PC-9 (cell line): ENCODE measurements at regions not wholly inside any gene's neighbourhood (a gene's known extent, or its start where the extent isn't known, plus 50 kb on each side); places are given as distances from the start of the nearest gene placed in this dataset.

Experiments
- BruUV-seq: library from RNA; stranded (reverse); fragments of 400-500 nt; replicated peaks from 2 replicates; lab custom pipeline; 2021; lab: Mats Ljungman, UMichigan
- CTCF ChIA-PET: fragments of 300-600 bp; sonication (Branson Sonifier 250); formaldehyde crosslinking; loops from one replicate; lab custom pipeline; 2022; ENCODE audit warnings: antibody characterized with exemption; lab: Charles Lee
- POLR2A ChIA-PET: fragments of 300-600 bp; sonication (Branson Sonifier 250); formaldehyde crosslinking; loops from one replicate; lab custom pipeline; 2022; ENCODE audit warnings: antibody characterized with exemption; ENCODE audit not compliant: unreplicated experiment; lab: Charles Lee
- DNase-seq, 2 experiments: peaks; one replicate each; pipeline versions ENCODE4 v3.0.0 to v3.0.0-alpha.2; 2015 to 2022; ENCODE audit warnings: mixed read lengths in 1 of 2
- H2AFZ ChIP-seq: fragments of 200-600 bp; sonication (generic); 2 replicates; pipeline ENCODE4 v1.8.1; 2017; ENCODE audit warnings: antibody characterized with exemption
- H3F3A ChIP-seq: fragments of 200-600 bp; sonication (generic); 2 replicates; pipeline ENCODE4 v1.8.1; 2017; ENCODE audit warnings: antibody characterized with exemption, mild to moderate bottlenecking, low read depth; ENCODE audit not compliant: insufficient read depth
- H3K27ac ChIP-seq: fragments of 200-600 bp; sonication (generic); 2 replicates; pipeline ENCODE4 v1.6.1; 2016; ENCODE audit warnings: mixed run types
- H3K27me3 ChIP-seq: fragments of 200-600 bp; sonication (generic); 2 replicates; pipeline ENCODE4 v1.6.1; 2016; ENCODE audit warnings: low read depth, mixed run types; ENCODE audit not compliant: insufficient read depth
- H3K36me3 ChIP-seq: fragments of 200-600 bp; sonication (generic); 2 replicates; pipeline ENCODE4 v1.6.1; 2016; ENCODE audit warnings: low read depth, mixed run types
- H3K4me1 ChIP-seq: fragments of 200-600 bp; sonication (generic); replicated peaks from 2 replicates; pipeline ENCODE4 v1.6.1; 2016; ENCODE audit warnings: mixed run types; ENCODE audit not compliant: insufficient read depth
- H3K4me2 ChIP-seq: fragments of 200-600 bp; sonication (generic); 2 replicates; pipeline ENCODE4 v1.6.1; 2017; ENCODE audit warnings: mixed run types
- H3K4me3 ChIP-seq: fragments of 200-600 bp; sonication (generic); 2 replicates; pipeline ENCODE4 v1.6.1; 2016; ENCODE audit warnings: mixed run types
- H3K79me2 ChIP-seq: fragments of 200-600 bp; sonication (generic); 2 replicates; pipeline ENCODE4 v1.6.1; 2017; ENCODE audit warnings: low read depth, mixed run types
- H3K9me2 ChIP-seq: fragments of 200-600 bp; sonication (generic); 2 replicates; pipeline ENCODE4 v1.8.1; 2017; ENCODE audit warnings: mild to moderate bottlenecking; ENCODE audit not compliant: insufficient read depth
- H3K9me3 ChIP-seq: fragments of 200-600 bp; sonication (generic); 2 replicates; pipeline ENCODE4 v1.8.1; 2016; ENCODE audit warnings: low read depth; ENCODE audit not compliant: insufficient read depth
- H4K20me1 ChIP-seq: fragments of 200-600 bp; sonication (generic); 2 replicates; pipeline ENCODE4 v1.8.1; 2017; ENCODE audit not compliant: insufficient read depth
- EZH2 ChIP-seq: fragments of 200-600 bp; sonication (generic); IDR thresholded peaks from 2 replicates; pipeline ENCODE4 v1.8.0; 2017; ENCODE audit warnings: antibody characterized with exemption, low read depth
- intact Hi-C: fragments of 100-400 bp; cut with micrococcal nuclease; formaldehyde crosslinking; loops from one replicate; pipeline ENCODE4 v1.10.0; 2022; ENCODE audit not compliant: unreplicated experiment
- TF ChIP-seq, protein P1 (sequence below): fragments of 200-600 bp; sonication (generic); conservative IDR thresholded peaks from 2 replicates; pipeline ENCODE4 v1.6.1; 2017; ENCODE audit warnings: mixed run types, antibody characterized with exemption, mild to moderate bottlenecking, moderate library complexity

DNA sequence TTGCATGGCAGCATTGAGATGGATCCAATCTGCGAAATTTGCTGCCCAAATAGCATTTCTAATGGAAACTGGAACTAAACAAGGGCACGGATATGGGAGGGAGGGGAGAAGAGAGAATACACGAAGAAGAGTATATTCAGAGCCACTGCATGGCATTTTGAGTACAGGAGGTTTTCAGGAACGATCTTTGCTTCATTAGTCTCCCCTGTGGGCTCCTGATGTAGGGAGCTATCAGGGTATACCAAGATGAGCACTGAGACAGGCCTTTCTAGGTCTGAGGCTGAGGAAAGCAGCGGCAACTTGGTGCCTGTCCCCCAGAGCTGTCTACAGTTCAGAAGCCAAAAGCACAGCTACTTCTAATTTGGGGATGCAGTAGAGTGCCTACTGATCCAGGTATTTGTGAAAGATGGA lies 257.7 kb upstream of the PMFBP1 start:
- Histone ChIP-seq H3K36me3 (no peaks in the 10 kb centered on the region), H3K9me3 (peaks cover 16% of the 10 kb centered on the region), H4K20me1 (no peaks in the 10 kb centered on the region), H3K4me1 (no peaks in the 10 kb centered on the region), H3K4me2 (no peak overlapping the region), H2AFZ (no peak overlapping the region), H3K27ac (no peak overlapping the region), H3F3A (no peaks in the 10 kb centered on the region), H3K4me3 (no peak overlapping the region), H3K79me2 (no peaks in the 10 kb centered on the region), H3K9me2 (no peaks in the 10 kb centered on the region), H3K27me3 (no peaks in the 10 kb centered on the region)
- intact Hi-C loops: no loop called here
- ChIA-PET CTCF (no interaction called here), POLR2A (no interaction called here)
- DNase-seq: no peak
- TF ChIP-seq, protein P1, sequence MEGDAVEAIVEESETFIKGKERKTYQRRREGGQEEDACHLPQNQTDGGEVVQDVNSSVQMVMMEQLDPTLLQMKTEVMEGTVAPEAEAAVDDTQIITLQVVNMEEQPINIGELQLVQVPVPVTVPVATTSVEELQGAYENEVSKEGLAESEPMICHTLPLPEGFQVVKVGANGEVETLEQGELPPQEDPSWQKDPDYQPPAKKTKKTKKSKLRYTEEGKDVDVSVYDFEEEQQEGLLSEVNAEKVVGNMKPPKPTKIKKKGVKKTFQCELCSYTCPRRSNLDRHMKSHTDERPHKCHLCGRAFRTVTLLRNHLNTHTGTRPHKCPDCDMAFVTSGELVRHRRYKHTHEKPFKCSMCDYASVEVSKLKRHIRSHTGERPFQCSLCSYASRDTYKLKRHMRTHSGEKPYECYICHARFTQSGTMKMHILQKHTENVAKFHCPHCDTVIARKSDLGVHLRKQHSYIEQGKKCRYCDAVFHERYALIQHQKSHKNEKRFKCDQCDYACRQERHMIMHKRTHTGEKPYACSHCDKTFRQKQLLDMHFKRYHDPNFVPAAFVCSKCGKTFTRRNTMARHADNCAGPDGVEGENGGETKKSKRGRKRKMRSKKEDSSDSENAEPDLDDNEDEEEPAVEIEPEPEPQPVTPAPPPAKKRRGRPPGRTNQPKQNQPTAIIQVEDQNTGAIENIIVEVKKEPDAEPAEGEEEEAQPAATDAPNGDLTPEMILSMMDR: no peak
- TF ChIP-seq EZH2: no peak
- no TSS peak for BruUV-seq

DNA sequence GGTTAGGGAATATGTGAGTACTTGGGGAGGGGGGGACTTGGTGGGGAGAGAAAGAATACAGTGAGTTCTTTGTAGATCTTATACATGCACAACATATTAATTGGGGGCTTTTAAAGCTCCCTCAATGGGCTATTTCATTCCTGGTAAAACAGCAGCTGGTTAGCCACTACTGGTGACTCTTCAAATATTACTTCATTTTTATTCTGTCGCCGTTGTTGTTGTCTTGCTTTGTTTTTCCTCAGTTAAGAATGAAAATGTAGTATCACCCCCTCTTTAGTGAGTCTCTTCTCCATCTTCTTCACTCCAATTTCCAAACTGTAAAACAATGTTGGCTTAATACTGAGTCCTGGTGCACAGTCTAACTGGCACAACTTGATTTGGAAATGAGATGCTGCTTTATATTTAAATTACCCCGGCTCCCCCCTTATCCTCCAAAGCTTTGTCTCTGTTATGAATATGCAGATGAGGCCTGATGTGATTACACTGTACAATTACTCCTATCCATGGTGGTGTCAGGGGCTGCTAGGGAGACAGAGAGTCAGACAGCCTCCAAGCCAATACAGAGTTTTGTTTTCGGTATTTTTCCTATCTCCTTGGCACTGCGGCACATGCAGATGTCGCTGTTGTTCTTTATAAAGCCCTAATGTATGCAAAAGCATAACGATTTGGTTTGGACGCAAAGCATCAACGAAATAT lies 256.9 kb upstream of the PMFBP1 start:
- Histone ChIP-seq H3K4me2 (no peak overlapping the region), H3F3A (no peaks in the 10 kb centered on the region), H3K36me3 (no peaks in the 10 kb centered on the region), H3K9me3 (peaks cover 8% of the 10 kb centered on the region; the same call in 1 of the 2 replicates), H3K4me1 (no peaks in the 10 kb centered on the region), H3K27ac (no peak overlapping the region), H4K20me1 (no peaks in the 10 kb centered on the region), H3K27me3 (no peaks in the 10 kb centered on the region), H3K9me2 (no peaks in the 10 kb centered on the region), H2AFZ (no peak overlapping the region), H3K4me3 (no peak overlapping the region), H3K79me2 (no peaks in the 10 kb centered on the region)
- ChIA-PET CTCF (interaction anchor here (0.6 kb wide), 1 partner anchor 35 kb away, joined by 8 read pairs; no protein-coding TSS in a partner anchor), POLR2A (no interaction called here)
- no TSS peak for BruUV-seq
- DNase-seq: no peak
- intact Hi-C loops: no loop called here
- TF ChIP-seq EZH2: no peak
- TF ChIP-seq, protein P1: no peak

DNA sequence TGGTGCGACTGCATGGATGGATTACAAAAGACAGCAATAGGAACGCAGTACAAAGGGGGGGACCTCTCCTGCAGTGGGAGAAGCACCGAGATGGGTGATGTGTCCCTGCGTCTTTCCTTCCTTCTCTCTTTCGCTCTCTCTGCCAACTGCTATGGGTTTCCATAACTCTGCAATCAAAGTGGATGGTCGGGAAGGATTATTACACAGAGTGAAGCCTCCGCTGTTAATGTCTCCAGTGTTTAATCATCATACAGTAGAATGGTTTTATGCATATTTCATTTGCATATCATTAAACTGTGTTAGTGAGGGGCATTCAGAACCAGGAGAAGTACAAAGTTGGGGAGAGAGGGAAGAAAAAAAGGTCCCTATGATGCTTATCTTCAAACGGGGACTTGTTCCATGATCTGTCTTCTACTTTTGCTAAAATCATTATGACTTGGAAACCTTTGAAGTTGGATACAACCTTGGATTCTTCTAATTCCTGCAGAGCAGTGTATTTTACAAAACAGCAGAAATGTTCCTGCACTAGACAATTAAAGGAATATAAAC lies 255.9 kb upstream of the PMFBP1 start:
- no peaks in the 10 kb centered on the region for H3K36me3 ChIP-seq
- 0 out of 2 replicates have a peak, but pooled peaks cover 4% of the 10 kb centered on the region for H3K9me3 ChIP-seq
- no peaks in the 10 kb centered on the region for H3F3A ChIP-seq
- TF ChIP-seq, protein P1: no peak
- TF ChIP-seq EZH2: no peak
- no peaks in the 10 kb centered on the region for H3K4me1 ChIP-seq
- H3K79me2 ChIP-seq: no peaks in the 10 kb centered on the region
- H3K27ac ChIP-seq: no peak overlapping the region
- H2AFZ ChIP-seq: no peak overlapping the region
- H3K4me3 ChIP-seq: no peak overlapping the region
- H3K9me2 ChIP-seq: no peaks in the 10 kb centered on the region
- no peak overlapping the region for H3K4me2 ChIP-seq
- DNase-seq: no peak
- CTCF ChIA-PET: interaction anchor here (0.6 kb wide), 1 partner anchor 34 kb away, joined by 8 read pairs; no protein-coding TSS in a partner anchor
- intact Hi-C loops: no loop called here
- H4K20me1 ChIP-seq: no peaks in the 10 kb centered on the region
- no TSS peak for BruUV-seq
- POLR2A ChIA-PET: no interaction called here
- no peaks in the 10 kb centered on the region for H3K27me3 ChIP-seq
